Spleen (tissue), 7 donors: ENCODE measurements at regions not wholly inside any gene's neighbourhood (a gene's known extent, or its start where the extent isn't known, plus 50 kb on each side); places are given as distances from the start of the nearest gene placed in this dataset.

Source experiments
- CTCF ChIP-seq, 11 experiments: fragments of 200-600 bp in 7 of 11; fragments of 450-650 bp in 4 of 11; sonication (generic) in 4 of 11; IDR thresholded peaks in 8 of 11; conservative IDR thresholded peaks in 3 of 11; 1 replicate in 7 of 11; 2 replicates in 4 of 11; pipeline versions ENCODE4 v1.4.0 to v1.8.0; 2016 to 2021; ENCODE audit warnings: antibody characterized with exemption in 11 of 11, inconsistent platforms in 4 of 11, mild to moderate bottlenecking in 1 of 11
- POLR2A ChIP-seq, 3 donors: fragments of 450-650 bp; IDR thresholded peaks; one replicate each; pipeline ENCODE4 v1.5.1; 2017; ENCODE audit warnings: antibody characterized with exemption in 3 of 3, mild to moderate bottlenecking in 1 of 3
- POLR2AphosphoS5 ChIP-seq, 3 donors: sonication (generic); formaldehyde crosslinking; IDR thresholded peaks; one replicate each; pipeline ENCODE4 v1.5.1; 2017; ENCODE audit warnings: antibody characterized with exemption in 3 of 3
- donor health status: DM: no; HTN: no; CAD: no; lungs with moderate emphysema.
- donor health status: DM: no; HTN: no; CAD: no.
- donor health status: DM: no; HTN: no; CAD: no.

DNA sequence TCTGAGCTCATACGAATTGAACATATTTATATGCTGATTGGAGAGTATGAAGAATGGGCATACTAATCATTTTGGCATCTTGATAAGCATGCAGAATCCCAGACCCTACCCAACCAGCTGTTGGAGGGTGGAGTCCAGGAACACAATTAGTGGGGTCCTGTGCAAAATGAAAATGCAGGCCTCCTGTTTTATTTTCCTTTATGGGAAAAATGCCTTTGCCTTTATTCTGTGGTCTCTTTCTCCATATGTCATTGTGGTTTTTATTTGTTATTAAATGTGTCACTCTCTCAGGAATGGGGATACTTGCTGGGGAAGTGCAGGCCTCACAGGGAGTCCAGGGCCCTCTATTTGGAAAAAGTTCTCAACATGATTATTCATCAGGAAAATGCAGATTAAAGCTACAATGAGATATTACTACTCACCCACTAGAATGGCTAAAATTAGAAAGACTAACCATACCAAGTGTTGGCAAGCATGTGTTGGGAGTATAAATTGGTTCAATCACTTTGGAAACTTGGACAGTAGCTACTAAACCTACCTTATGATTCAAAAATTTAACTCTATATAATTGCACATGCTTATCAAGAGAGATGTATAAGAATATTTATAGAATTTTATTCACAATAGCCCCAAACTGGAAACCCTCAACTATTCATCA lies 185.1 kb upstream of the FOXN2 start:
- TF ChIP-seq POLR2A (IDR thresholded peaks at IDR 0.05) (no peak), POLR2AphosphoS5 (IDR thresholded peaks at IDR 0.05) (no peak), CTCF (IDR thresholded peaks at IDR 0.05 in 8 of 11, conservative IDR thresholded peaks at IDR 0.05 in 3 of 11) (no peak)
